K562 (cell line): ENCODE measurements at regions not wholly inside any gene's neighbourhood (a gene's known extent, or its start where the extent isn't known, plus 50 kb on each side); places are given as distances from the start of the nearest gene placed in this dataset.

ENCODE experiments used
- ATAC-seq: fragments of 200-7000 bp; cut with Tn5 transposase; 3 replicates; pipeline ENCODE4 v1.9.1; 2020; ENCODE audit warnings: moderate library complexity
- BruUV-seq: library from RNA; stranded (reverse); fragments of 400-500 nt; replicated peaks from 2 replicates; lab custom pipeline; 2021; lab: Mats Ljungman, UMichigan
- CTCF ChIA-PET: fragments of 300-600 bp; formaldehyde crosslinking; extraction: SDS; loops from one replicate; lab custom pipeline; 2021; ENCODE audit warnings: low intra/inter-chr PET ratio; lab: Yijun Ruan, JAX
- POLR2A ChIA-PET: fragments of 300-600, 350-650 bp; sonication (Branson Sonifier 250); formaldehyde crosslinking; extraction: SDS; loops from one replicate; lab custom pipeline; 2021; ENCODE audit warnings: antibody characterized with exemption, inconsistent platforms; lab: Yijun Ruan, JAX
- DNase-seq, 4 experiments: peaks; one replicate each; pipeline versions ENCODE4 v3.0.0 to v3.0.0-alpha.2; 2011 to 2018; ENCODE audit warnings: low spot score in 3 of 4, mixed read lengths in 3 of 4; ENCODE audit errors: extremely low read depth in 1 of 4
- FAIRE-seq: peaks from 2 replicates; lab custom pipeline; 2011; peaks lifted over from hg19 to GRCh38; lab: Jason Lieb, UNC
- H2AFZ ChIP-seq: 2 replicates; pipeline ENCODE4 v1.6.0; 2011; ENCODE audit warnings: low read depth, low read length, control low read depth, inconsistent platforms
- H3K27ac ChIP-seq: fragments of 200-600 bp; 3 replicates; pipeline ENCODE4 v1.8.0; 2011; ENCODE audit warnings: low read depth, mild to moderate bottlenecking, control low read depth, inconsistent platforms, low read length, moderate library complexity, mixed read lengths; ENCODE audit errors: extremely low read depth
- H3K27me3 ChIP-seq, 2 experiments: fragments of 300-600 bp in 1 of 2; 2 replicates in 1 of 2; 3 replicates in 1 of 2; pipeline versions ENCODE4 v1.6.0 to v1.8.0; 2011; ENCODE audit warnings: inconsistent platforms in 2 of 2, low read length in 2 of 2, mild to moderate bottlenecking in 1 of 2, mixed read lengths in 1 of 2, moderate library complexity in 1 of 2; ENCODE audit not compliant: control insufficient read depth in 2 of 2, insufficient read depth in 2 of 2
- H3K36me3 ChIP-seq: fragments of 300-600 bp; 3 replicates; pipeline ENCODE4 v1.8.0; 2011; ENCODE audit warnings: mild to moderate bottlenecking, low read length, inconsistent platforms; ENCODE audit not compliant: control insufficient read depth, insufficient read depth
- H3K4me1 ChIP-seq, 2 experiments: fragments of 200-600 bp in 1 of 2; replicated peaks in 1 of 2; 2 replicates in 1 of 2; 3 replicates in 1 of 2; pipeline versions ENCODE4 v1.5.1 to v1.8.0; 2011; ENCODE audit warnings: inconsistent platforms in 2 of 2, low read length in 2 of 2, mild to moderate bottlenecking in 1 of 2, mixed read lengths in 1 of 2, moderate library complexity in 1 of 2; ENCODE audit not compliant: control insufficient read depth in 2 of 2, insufficient read depth in 2 of 2
- H3K4me2 ChIP-seq: 2 replicates; pipeline ENCODE4 v1.6.1; 2011; ENCODE audit warnings: low read length, control low read depth, inconsistent platforms, mixed read lengths; ENCODE audit not compliant: insufficient read depth
- H3K4me3 ChIP-seq: fragments of 200-600 bp; sonication (generic), shearing (Covaris generic); 2 replicates; pipeline ENCODE4 v1.5.1; 2016; ENCODE audit warnings: control low read depth, inconsistent platforms
- H3K79me2 ChIP-seq: fragments of 200-600 bp; 3 replicates; pipeline ENCODE4 v1.8.0; 2011; ENCODE audit warnings: low read length, inconsistent platforms; ENCODE audit not compliant: control insufficient read depth, insufficient read depth
- H3K9ac ChIP-seq, 2 experiments: 2 replicates each; pipeline versions ENCODE4 v1.6.0 to v1.6.1; 2011; ENCODE audit warnings: low read depth in 2 of 2, low read length in 2 of 2, control low read depth in 1 of 2, inconsistent platforms in 1 of 2, mild to moderate bottlenecking in 1 of 2, mixed read lengths in 1 of 2; ENCODE audit not compliant: insufficient read depth in 1 of 2
- H3K9me1 ChIP-seq: one replicate; pipeline ENCODE4 v1.6.0; 2011; ENCODE audit warnings: inconsistent platforms, mild to moderate bottlenecking, low read length, moderate library complexity; ENCODE audit not compliant: control insufficient read depth, insufficient read depth
- H3K9me3 ChIP-seq: replicated peaks from 2 replicates; pipeline ENCODE4 v1.5.1; 2011; ENCODE audit warnings: low read depth, low read length, inconsistent platforms; ENCODE audit not compliant: control insufficient read depth, insufficient read depth
- H4K20me1 ChIP-seq: replicated peaks from 2 replicates; pipeline ENCODE4 v1.6.1; 2011; ENCODE audit warnings: low read length, inconsistent platforms, mixed read lengths; ENCODE audit not compliant: control insufficient read depth, insufficient read depth
- ARNT ChIP-seq, 2 experiments: fragments of 450-650 bp; IDR thresholded peaks; 2 replicates each; pipeline ENCODE4 v1.6.1; 2016; ENCODE audit warnings: mild to moderate bottlenecking in 1 of 2
- CTCFL ChIP-seq: IDR thresholded peaks from 2 replicates; pipeline ENCODE4 v1.6.1; 2011; ENCODE audit warnings: borderline replicate concordance, low read depth, mild to moderate bottlenecking, moderate library complexity, low read length; ENCODE audit not compliant: insufficient read depth, poor library complexity, severe bottlenecking
- ELF2 ChIP-seq: fragments of 250-450 bp; sonication (Bioruptor Pico); IDR thresholded peaks from 2 replicates; pipeline ENCODE4 v1.5.0; 2021; ENCODE audit warnings: mild to moderate bottlenecking
- ELF4 ChIP-seq: fragments of 450-650 bp; formaldehyde crosslinking; IDR thresholded peaks from 2 replicates; pipeline ENCODE4 v1.4.0; 2022; ENCODE audit warnings: missing genetic modification characterization
- KLF10 ChIP-seq: fragments of 250-450 bp; sonication (Bioruptor Pico); IDR thresholded peaks from 2 replicates; pipeline ENCODE4 v1.6.1; 2021; ENCODE audit warnings: matching md5 sums
- SOX6 ChIP-seq: fragments of 450-650 bp; IDR thresholded peaks from 2 replicates; pipeline ENCODE4 v1.6.1; 2014; ENCODE audit warnings: mild to moderate bottlenecking
- ZBTB7A ChIP-seq: IDR thresholded peaks from 2 replicates; pipeline ENCODE4 v1.6.1; 2011; ENCODE audit warnings: low read depth, mild to moderate bottlenecking, low read length, moderate library complexity, borderline replicate concordance; ENCODE audit not compliant: control insufficient read depth
- WGBS: fragments of 100-300 bp; shearing (Covaris generic); methylation state at CpG from one replicate; pipeline ENCODE4 v1.1.6; 2016; ENCODE audit warnings: low coverage, mixed read lengths; ENCODE audit not compliant: insufficient coverage; ENCODE audit errors: missing lambda C conversion rate; 5-methylcytosine and 5-hydroxymethylcytosine counted together
- in situ Hi-C: fragments of 300-500 bp; cut with MboI; formaldehyde crosslinking; loops from 4 replicates; pipeline ENCODE4 v1.15.0; 2018; ENCODE audit warnings: inconsistent platforms, mixed read lengths
- intact Hi-C: fragments of 100-400 bp; cut with micrococcal nuclease; formaldehyde crosslinking; loops from 2 replicates; pipeline ENCODE4 v1.14.2; 2022
- TF ChIP-seq, protein P1 (sequence below): fragments of 450-650 bp; IDR thresholded peaks from 2 replicates; pipeline ENCODE4 v1.6.1; 2016; ENCODE audit warnings: mild to moderate bottlenecking, moderate library complexity

DNA sequence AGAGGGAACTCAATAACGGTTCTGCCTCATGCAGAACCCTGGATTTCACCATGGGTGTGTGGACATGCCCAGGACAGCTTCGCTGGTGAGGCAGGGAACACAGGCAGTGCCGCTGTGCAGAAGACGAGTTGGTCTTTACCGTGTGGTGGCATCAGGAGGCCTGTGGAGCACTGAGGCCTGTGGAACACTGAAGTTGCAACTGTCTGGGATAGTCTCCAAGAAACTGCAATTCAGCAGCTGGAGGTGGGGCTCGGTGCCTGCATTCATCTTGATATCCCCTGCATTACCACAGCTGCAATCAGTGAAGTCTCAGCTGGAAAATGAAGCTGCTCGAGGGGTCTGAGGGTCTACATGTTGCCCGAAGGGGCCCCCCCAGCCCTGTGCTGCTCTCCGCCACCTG, 202.4 kb upstream of the CDH4 start (continued):
- TF ChIP-seq CTCFL (no peak), ELF2 (CRISPR knock-in tag) (no peak), ARNT (IDR thresholded peaks at IDR 0.05) (no peak)

- DNase-seq, result no peak
- Histone ChIP-seq H3K9me1 (no peaks in the 10 kb centered on the region), H3K9ac (no peak overlapping the region), H4K20me1 (no peaks in the 10 kb centered on the region), H3K4me1 (no peaks in the 10 kb centered on the region), H3K27ac (no peak overlapping the region), H3K79me2 (no peaks in the 10 kb centered on the region), H3K4me2 (no peak overlapping the region), H3K9me3 (no peaks in the 10 kb centered on the region), H3K36me3 (no peaks in the 10 kb centered on the region), H3K4me3 (no peak overlapping the region), H3K27me3 (no peaks in the 10 kb centered on the region; a peak in 1 of 5 replicates), H2AFZ (no peak overlapping the region)
- FAIRE-seq, result no peak
- POLR2A ChIA-PET, result no interaction called here
- intact Hi-C loops (no loop called here), in situ Hi-C loops (no loop called here)
- CTCF ChIA-PET, result no interaction called here
- ATAC-seq, result no peak
- WGBS, result 2% methylated on average over 8 of the region's 8 CpGs
- no TSS peak for BruUV-seq
- TF ChIP-seq SOX6, result no peak
- TF ChIP-seq ELF4 (CRISPR knock-in tag), result no peak
- no peak for TF ChIP-seq KLF10 (CRISPR knock-in tag)
- no peak for TF ChIP-seq ZBTB7A
- TF ChIP-seq, protein P1, sequence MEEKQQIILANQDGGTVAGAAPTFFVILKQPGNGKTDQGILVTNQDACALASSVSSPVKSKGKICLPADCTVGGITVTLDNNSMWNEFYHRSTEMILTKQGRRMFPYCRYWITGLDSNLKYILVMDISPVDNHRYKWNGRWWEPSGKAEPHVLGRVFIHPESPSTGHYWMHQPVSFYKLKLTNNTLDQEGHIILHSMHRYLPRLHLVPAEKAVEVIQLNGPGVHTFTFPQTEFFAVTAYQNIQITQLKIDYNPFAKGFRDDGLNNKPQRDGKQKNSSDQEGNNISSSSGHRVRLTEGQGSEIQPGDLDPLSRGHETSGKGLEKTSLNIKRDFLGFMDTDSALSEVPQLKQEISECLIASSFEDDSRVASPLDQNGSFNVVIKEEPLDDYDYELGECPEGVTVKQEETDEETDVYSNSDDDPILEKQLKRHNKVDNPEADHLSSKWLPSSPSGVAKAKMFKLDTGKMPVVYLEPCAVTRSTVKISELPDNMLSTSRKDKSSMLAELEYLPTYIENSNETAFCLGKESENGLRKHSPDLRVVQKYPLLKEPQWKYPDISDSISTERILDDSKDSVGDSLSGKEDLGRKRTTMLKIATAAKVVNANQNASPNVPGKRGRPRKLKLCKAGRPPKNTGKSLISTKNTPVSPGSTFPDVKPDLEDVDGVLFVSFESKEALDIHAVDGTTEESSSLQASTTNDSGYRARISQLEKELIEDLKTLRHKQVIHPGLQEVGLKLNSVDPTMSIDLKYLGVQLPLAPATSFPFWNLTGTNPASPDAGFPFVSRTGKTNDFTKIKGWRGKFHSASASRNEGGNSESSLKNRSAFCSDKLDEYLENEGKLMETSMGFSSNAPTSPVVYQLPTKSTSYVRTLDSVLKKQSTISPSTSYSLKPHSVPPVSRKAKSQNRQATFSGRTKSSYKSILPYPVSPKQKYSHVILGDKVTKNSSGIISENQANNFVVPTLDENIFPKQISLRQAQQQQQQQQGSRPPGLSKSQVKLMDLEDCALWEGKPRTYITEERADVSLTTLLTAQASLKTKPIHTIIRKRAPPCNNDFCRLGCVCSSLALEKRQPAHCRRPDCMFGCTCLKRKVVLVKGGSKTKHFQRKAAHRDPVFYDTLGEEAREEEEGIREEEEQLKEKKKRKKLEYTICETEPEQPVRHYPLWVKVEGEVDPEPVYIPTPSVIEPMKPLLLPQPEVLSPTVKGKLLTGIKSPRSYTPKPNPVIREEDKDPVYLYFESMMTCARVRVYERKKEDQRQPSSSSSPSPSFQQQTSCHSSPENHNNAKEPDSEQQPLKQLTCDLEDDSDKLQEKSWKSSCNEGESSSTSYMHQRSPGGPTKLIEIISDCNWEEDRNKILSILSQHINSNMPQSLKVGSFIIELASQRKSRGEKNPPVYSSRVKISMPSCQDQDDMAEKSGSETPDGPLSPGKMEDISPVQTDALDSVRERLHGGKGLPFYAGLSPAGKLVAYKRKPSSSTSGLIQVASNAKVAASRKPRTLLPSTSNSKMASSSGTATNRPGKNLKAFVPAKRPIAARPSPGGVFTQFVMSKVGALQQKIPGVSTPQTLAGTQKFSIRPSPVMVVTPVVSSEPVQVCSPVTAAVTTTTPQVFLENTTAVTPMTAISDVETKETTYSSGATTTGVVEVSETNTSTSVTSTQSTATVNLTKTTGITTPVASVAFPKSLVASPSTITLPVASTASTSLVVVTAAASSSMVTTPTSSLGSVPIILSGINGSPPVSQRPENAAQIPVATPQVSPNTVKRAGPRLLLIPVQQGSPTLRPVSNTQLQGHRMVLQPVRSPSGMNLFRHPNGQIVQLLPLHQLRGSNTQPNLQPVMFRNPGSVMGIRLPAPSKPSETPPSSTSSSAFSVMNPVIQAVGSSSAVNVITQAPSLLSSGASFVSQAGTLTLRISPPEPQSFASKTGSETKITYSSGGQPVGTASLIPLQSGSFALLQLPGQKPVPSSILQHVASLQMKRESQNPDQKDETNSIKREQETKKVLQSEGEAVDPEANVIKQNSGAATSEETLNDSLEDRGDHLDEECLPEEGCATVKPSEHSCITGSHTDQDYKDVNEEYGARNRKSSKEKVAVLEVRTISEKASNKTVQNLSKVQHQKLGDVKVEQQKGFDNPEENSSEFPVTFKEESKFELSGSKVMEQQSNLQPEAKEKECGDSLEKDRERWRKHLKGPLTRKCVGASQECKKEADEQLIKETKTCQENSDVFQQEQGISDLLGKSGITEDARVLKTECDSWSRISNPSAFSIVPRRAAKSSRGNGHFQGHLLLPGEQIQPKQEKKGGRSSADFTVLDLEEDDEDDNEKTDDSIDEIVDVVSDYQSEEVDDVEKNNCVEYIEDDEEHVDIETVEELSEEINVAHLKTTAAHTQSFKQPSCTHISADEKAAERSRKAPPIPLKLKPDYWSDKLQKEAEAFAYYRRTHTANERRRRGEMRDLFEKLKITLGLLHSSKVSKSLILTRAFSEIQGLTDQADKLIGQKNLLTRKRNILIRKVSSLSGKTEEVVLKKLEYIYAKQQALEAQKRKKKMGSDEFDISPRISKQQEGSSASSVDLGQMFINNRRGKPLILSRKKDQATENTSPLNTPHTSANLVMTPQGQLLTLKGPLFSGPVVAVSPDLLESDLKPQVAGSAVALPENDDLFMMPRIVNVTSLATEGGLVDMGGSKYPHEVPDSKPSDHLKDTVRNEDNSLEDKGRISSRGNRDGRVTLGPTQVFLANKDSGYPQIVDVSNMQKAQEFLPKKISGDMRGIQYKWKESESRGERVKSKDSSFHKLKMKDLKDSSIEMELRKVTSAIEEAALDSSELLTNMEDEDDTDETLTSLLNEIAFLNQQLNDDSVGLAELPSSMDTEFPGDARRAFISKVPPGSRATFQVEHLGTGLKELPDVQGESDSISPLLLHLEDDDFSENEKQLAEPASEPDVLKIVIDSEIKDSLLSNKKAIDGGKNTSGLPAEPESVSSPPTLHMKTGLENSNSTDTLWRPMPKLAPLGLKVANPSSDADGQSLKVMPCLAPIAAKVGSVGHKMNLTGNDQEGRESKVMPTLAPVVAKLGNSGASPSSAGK, result no peak
These were observed 201.6 kb upstream of the CDH4 start for GRCh38 chr20:61050336-61050890.
